Cardiac fibroblast (primary cell): ENCODE measurements at regions not wholly inside any gene's neighbourhood (a gene's known extent, or its start where the extent isn't known, plus 50 kb on each side); places are given as distances from the start of the nearest gene placed in this dataset.

Source experiments
- DNase-seq, 2 donors: peaks; one replicate each; pipeline versions ENCODE4 v3.0.0 to v3.0.0-alpha.2; 2010; ENCODE audit warnings: low read depth in 2 of 2
- H3K4me3 ChIP-seq, 2 donors: replicated peaks in 1 of 2; 1 replicate in 1 of 2; 2 replicates in 1 of 2; pipeline ENCODE4 v1.5.1; 2011; ENCODE audit warnings: low read depth in 2 of 2, low read length in 2 of 2, mild to moderate bottlenecking in 2 of 2, moderate library complexity in 1 of 2
- CTCF ChIP-seq: IDR thresholded peaks from one replicate; pipeline ENCODE4 v1.5.1; 2011; ENCODE audit warnings: low read depth, mild to moderate bottlenecking, low read length, inconsistent platforms

GRCh38 chr11:134468796-134469195 is 56.8 kb upstream of the B3GAT1 start:
- no peak for TF ChIP-seq CTCF
- no peak overlapping the region for H3K4me3 ChIP-seq
- DNase-seq, result no peak

- no peak for DNase-seq
- no peak overlapping the region for H3K4me3 ChIP-seq
- no peak for TF ChIP-seq CTCF
Measured at GRCh38 chr11:134468081-134468668, 56.1 kb upstream of the B3GAT1 start.

- no peak for DNase-seq
- no peak for TF ChIP-seq CTCF
Measured at GRCh38 chr11:134466610-134467567, 54.8 kb upstream of the B3GAT1 start.

GRCh38 chr11:134466156-134466555 is 54.1 kb upstream of the B3GAT1 start:
- no peak for TF ChIP-seq CTCF
- DNase-seq, result no peak
- H3K4me3 ChIP-seq, result no peak overlapping the region

More at GRCh38 chr11:134466610-134467567, 54.8 kb upstream of the B3GAT1 start:
- H3K4me3 ChIP-seq, result no peak overlapping the region

- no peak for TF ChIP-seq CTCF
- no peak overlapping the region for H3K4me3 ChIP-seq
- no peak for DNase-seq
Measured at GRCh38 chr11:134464981-134465730, 53.1 kb upstream of the B3GAT1 start.

GRCh38 chr11:134464196-134464595 is 52.2 kb upstream of the B3GAT1 start:
- TF ChIP-seq CTCF, result no peak
- no peak overlapping the region for H3K4me3 ChIP-seq
- no peak for DNase-seq
